ENCODE measurements at regions not wholly inside any gene's neighbourhood (a gene's known extent, or its start where the extent isn't known, plus 50 kb on each side); places are given as distances from the start of the nearest gene placed in this dataset.

DNA sequence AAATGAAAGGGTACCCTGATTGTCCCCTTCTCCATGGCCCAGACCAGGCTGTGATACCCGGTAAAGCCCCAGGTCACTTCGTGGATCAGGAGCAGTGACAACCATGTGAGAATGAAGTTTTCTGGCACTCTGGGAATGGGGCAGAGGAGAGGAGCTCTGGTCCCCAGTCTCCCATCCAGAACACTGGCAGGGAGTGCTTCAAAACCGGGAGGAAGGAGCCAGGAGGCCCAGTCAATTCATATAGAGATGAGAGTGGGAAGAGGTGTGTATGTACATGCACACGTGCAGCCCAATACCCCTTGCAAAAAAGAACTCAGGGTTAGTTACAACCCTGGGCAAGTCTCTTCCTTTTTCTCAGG, 101.4 kb upstream of the TLE3 start:
- TF ChIP-seq, protein P1, sequence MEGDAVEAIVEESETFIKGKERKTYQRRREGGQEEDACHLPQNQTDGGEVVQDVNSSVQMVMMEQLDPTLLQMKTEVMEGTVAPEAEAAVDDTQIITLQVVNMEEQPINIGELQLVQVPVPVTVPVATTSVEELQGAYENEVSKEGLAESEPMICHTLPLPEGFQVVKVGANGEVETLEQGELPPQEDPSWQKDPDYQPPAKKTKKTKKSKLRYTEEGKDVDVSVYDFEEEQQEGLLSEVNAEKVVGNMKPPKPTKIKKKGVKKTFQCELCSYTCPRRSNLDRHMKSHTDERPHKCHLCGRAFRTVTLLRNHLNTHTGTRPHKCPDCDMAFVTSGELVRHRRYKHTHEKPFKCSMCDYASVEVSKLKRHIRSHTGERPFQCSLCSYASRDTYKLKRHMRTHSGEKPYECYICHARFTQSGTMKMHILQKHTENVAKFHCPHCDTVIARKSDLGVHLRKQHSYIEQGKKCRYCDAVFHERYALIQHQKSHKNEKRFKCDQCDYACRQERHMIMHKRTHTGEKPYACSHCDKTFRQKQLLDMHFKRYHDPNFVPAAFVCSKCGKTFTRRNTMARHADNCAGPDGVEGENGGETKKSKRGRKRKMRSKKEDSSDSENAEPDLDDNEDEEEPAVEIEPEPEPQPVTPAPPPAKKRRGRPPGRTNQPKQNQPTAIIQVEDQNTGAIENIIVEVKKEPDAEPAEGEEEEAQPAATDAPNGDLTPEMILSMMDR (IDR thresholded peaks at IDR 0.05): no peak
- Histone ChIP-seq H3K4me3 (no peak overlapping the region), H3K4me1 (replicated peaks) (no peaks in the 10 kb centered on the region), H3K36me3 (no peaks in the 10 kb centered on the region), H3K27me3 (replicated peaks; ENCODE audit: insufficient read depth) (no peaks in the 10 kb centered on the region), H3K9me3 (no peaks in the 10 kb centered on the region), H3K27ac (no peak overlapping the region)
- DNase-seq (ENCODE audit: low spot score): no peak
- intact Hi-C loops (cut with DNase I): loop anchor here (5.0 kb wide), 1 partner anchor 73 kb away; no protein-coding TSS in a partner anchor
- WGBS: 90% methylated on average over 4 of the region's 4 CpGs

DNA sequence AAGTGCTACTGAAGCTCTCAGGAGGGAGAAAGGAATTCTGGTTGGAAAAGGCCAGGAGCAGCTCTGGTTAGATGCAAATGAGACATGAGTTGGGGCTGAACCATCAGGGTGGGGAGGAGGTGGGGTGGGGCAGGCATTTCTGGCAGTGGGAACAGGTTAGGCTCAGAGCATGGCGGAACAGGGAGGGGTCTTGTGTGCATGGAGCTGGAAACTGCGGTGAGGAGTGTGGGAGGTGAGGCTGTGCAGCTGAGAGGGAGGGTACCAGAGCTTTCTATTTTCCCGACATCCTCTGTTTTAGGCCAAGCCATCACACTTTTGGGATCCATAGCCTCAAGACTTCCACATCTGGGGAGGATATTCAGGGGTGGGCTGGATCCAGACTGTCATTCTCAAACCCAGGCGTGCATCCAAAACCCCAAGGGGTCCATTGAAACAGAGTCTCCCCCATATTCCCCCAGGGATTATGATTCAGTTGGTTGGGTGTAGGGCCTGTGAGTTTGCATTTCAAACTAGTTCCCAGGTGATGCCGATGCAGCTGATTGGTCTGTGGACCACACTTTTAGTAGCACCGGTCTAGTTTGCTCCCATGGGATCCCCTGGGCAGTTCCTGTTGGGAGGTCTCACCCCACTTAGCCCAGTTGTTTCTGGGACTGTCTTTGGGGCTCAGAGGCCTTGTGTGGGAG, 100.9 kb upstream of the TLE3 start:
- Histone ChIP-seq H3K4me1 (replicated peaks) (no peaks in the 10 kb centered on the region), H3K36me3 (no peaks in the 10 kb centered on the region), H3K27me3 (replicated peaks; ENCODE audit: insufficient read depth) (no peaks in the 10 kb centered on the region), H3K4me3 (no peak overlapping the region), H3K27ac (no peak overlapping the region), H3K9me3 (no peaks in the 10 kb centered on the region)
- DNase-seq (ENCODE audit: low spot score): no peak
- TF ChIP-seq POLR2AphosphoS5 (IDR thresholded peaks at IDR 0.05) (no peak), POLR2A (IDR thresholded peaks at IDR 0.05) (no peak)
- intact Hi-C loops (cut with DNase I): loop anchor here (5.0 kb wide), 1 partner anchor 74 kb away; no protein-coding TSS in a partner anchor
- 89% methylated on average over 6 of the region's 6 CpGs for WGBS

DNA sequence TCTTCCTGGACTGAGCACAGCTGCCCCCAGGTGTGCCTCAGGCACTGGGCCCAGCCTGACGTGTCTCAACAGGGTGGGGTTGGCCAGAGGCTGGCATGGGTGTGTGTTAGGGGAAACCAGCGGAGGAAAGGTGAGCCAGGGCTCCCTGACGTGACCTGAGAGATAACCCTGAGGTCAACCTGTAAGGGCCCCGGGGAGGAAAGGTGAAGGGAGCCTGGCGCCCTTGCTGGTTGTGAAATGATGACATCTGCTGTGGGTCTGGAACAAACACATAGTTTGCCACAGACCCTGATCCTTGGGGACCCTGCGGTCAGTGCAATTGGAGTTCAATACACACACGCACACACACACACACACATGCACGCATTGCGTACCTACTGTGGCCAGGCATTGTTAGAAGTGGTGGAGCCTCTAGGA, 100.2 kb upstream of the TLE3 start:
- Histone ChIP-seq H3K27ac (peak overlapping the region; percentile 70 to 78), H3K9me3 (no peaks in the 10 kb centered on the region), H3K36me3 (no peaks in the 10 kb centered on the region), H3K4me3 (no peak overlapping the region), H3K4me1 (replicated peaks) (no peaks in the 10 kb centered on the region), H3K27me3 (replicated peaks; ENCODE audit: insufficient read depth) (no peaks in the 10 kb centered on the region)
- intact Hi-C loops (cut with DNase I): loop anchor here (2.0 to 5.0 kb wide), 3 partner anchors 74 to 121 kb away; no protein-coding TSS in a partner anchor
- WGBS: 76% methylated on average over 9 of the region's 9 CpGs
- TF ChIP-seq POLR2A (IDR thresholded peaks at IDR 0.05) (no peak), POLR2AphosphoS5 (IDR thresholded peaks at IDR 0.05) (no peak)
- TF ChIP-seq, protein P1 (IDR thresholded peaks at IDR 0.05): no peak
- DNase-seq (ENCODE audit: low spot score): no peak

DNA sequence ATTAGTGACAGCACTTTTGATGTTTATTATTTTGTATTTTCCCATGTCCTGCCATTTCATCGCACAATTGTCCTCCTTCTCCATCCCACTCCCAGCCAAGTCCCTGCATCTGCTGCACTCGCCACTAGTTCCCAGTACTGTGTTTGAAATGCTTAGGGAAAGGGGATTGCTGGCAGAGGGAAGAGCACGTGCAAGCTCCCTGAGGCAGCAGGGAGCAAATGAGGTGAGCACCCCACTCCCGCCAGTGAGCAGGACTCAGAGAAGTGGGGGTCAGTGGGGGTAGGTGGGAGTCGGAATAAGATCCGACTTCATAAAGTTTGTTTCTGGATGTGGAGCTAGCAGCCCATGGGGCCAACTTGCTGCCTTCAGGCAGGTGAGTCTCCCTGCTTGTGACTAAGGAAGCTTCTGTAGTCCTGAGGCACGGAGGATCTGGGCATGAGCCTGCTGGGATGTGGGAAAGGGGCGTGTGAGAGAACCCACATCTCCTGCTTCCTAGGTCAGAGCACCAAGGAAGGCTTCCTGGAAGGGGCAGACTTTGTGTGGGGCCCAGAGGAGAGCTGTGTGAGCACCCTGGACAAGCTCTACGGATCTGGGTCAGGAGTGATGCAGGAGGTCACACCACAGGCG, 99.7 kb upstream of the TLE3 start:
- Histone ChIP-seq H3K9me3 (no peaks in the 10 kb centered on the region), H3K27me3 (replicated peaks; ENCODE audit: insufficient read depth) (no peaks in the 10 kb centered on the region), H3K4me1 (replicated peaks) (no peaks in the 10 kb centered on the region), H3K4me3 (no peak overlapping the region), H3K27ac (peak overlapping the region; percentile 70 to 78), H3K36me3 (no peaks in the 10 kb centered on the region)
- 74% methylated on average over 10 of the region's 10 CpGs for WGBS
- no peak for TF ChIP-seq POLR2A (IDR thresholded peaks at IDR 0.05)
- TF ChIP-seq, protein P1 (IDR thresholded peaks at IDR 0.05): no peak
- no peak for TF ChIP-seq POLR2AphosphoS5 (IDR thresholded peaks at IDR 0.05)
- DNase-seq (ENCODE audit: low spot score): no peak
- intact Hi-C loops (cut with DNase I): loop anchor here (2.0 to 5.0 kb wide), 3 partner anchors 75 to 121 kb away; no protein-coding TSS in a partner anchor

DNA sequence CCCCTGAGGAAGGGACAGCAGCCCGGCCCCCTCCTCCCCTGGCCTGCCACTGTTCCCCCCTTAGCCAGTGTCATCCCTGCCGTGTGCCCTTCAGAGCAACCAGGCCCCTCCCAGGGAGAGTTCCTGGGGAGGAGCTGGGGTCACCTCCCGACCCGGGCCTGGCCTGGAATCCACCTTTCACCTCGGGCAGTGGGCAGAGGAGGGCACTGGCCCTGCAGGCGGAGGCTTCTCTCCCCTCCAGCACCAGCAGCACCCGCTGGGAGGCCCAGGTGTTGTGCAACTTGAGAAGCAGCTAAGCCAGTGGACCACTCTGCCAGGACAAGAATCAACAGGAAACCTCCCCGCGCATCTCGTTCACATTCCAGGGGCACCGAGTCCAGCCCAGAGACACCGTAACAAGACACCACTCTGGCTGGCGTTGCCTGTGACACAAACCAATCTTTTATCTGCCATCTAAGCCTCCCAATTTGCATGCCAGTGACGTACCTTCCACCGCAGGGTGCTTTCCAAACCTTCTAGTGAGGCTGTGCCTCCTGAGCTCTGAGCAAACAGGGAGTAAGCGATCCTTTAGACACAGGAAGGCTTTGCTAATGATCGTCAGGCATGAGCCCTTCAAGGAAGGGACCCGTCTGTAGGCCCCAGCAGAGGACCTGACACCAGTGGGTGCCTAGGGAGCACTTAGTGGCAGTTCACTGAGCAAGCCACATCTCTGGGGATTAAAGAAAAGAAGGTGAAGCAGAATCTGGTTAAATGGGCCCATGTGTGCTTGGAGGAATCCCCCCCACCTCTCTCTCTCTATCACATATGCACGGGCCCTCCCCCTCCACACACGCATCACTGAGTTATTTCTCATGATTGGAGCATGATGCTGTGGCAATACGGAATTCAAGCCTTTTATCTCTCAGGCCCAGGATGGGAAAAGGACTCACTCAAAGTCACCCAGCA, 98.9 kb upstream of the TLE3 start:
- DNase-seq (ENCODE audit: low spot score): peak; percentile 96
- 41% methylated on average over 21 of the region's 21 CpGs for WGBS
- no peaks in the 10 kb centered on the region for H3K9me3 ChIP-seq
- intact Hi-C loops (cut with DNase I): loop anchor here (2.0 to 5.0 kb wide), 3 partner anchors 76 to 122 kb away; no protein-coding TSS in a partner anchor
- no peaks in the 10 kb centered on the region for H3K4me1 ChIP-seq (replicated peaks)
- peak overlapping the region; percentile 70 to 78 for H3K27ac ChIP-seq
- no peak overlapping the region for H3K4me3 ChIP-seq
- no peaks in the 10 kb centered on the region for H3K27me3 ChIP-seq (replicated peaks; ENCODE audit: insufficient read depth)
- H3K36me3 ChIP-seq: no peaks in the 10 kb centered on the region
- TF ChIP-seq, protein P1 (IDR thresholded peaks at IDR 0.05): peak in 1 of 4 experiments; percentile 35
- TF ChIP-seq POLR2AphosphoS5 (IDR thresholded peaks at IDR 0.05) (peak; percentile 93), POLR2A (IDR thresholded peaks at IDR 0.05) (peak; percentile 50)

Measured in prostate gland (tissue), 2 donors.